Neuronal stem cell (in vitro differentiated cells): ENCODE measurements at regions not wholly inside any gene's neighbourhood (a gene's known extent, or its start where the extent isn't known, plus 50 kb on each side); places are given as distances from the start of the nearest gene placed in this dataset.

Experiments
- DNase-seq: peaks from one replicate; pipeline ENCODE4 v3.0.0-alpha.2; 2013; ENCODE audit warnings: low spot score
- H2AFZ ChIP-seq: one replicate; pipeline ENCODE4 v1.6.1; 2013; ENCODE audit warnings: mild to moderate bottlenecking, low read length, inconsistent platforms
- H2AK5ac ChIP-seq: 2 replicates; pipeline ENCODE4 v1.6.1; 2013; ENCODE audit warnings: low read depth, mild to moderate bottlenecking, inconsistent platforms, low read length, moderate library complexity, mixed read lengths
- H2BK120ac ChIP-seq: 2 replicates; pipeline ENCODE4 v1.6.1; 2013; ENCODE audit warnings: low read depth, mild to moderate bottlenecking, inconsistent platforms, low read length, moderate library complexity, mixed read lengths
- H2BK12ac ChIP-seq: one replicate; pipeline ENCODE4 v1.6.1; 2013; ENCODE audit warnings: low read length, inconsistent platforms
- H2BK15ac ChIP-seq: 2 replicates; pipeline ENCODE4 v1.6.1; 2013; ENCODE audit warnings: mild to moderate bottlenecking, low read length, inconsistent platforms, mixed read lengths
- H2BK5ac ChIP-seq: one replicate; pipeline ENCODE4 v1.6.1; 2013; ENCODE audit warnings: inconsistent platforms, mild to moderate bottlenecking, low read length, moderate library complexity
- H3K14ac ChIP-seq: one replicate; pipeline ENCODE4 v1.6.1; 2013; ENCODE audit warnings: low read length, inconsistent platforms
- H3K18ac ChIP-seq: 2 replicates; pipeline ENCODE4 v1.6.1; 2013; ENCODE audit warnings: low read length, inconsistent platforms
- H3K23ac ChIP-seq: 2 replicates; pipeline ENCODE4 v1.6.1; 2013; ENCODE audit warnings: low read depth, mild to moderate bottlenecking, mixed read lengths, low read length, inconsistent platforms; ENCODE audit not compliant: poor library complexity
- H3K27ac ChIP-seq: replicated peaks from 3 replicates; pipeline ENCODE4 v1.5.1; 2013; ENCODE audit warnings: low read length, inconsistent platforms
- H3K27me3 ChIP-seq, 3 experiments: 2 replicates each; pipeline ENCODE4 v1.6.1; 2013; ENCODE audit warnings: low read length in 3 of 3, mild to moderate bottlenecking in 2 of 3, inconsistent platforms in 1 of 3, low read depth in 1 of 3, mixed read lengths in 1 of 3, moderate library complexity in 1 of 3; ENCODE audit not compliant: control insufficient read depth in 3 of 3, insufficient read depth in 3 of 3
- H3K36me3 ChIP-seq, 2 donors: replicated peaks in 1 of 2; 2 replicates each; pipeline ENCODE4 v1.6.1; 2013; ENCODE audit warnings: low read length in 2 of 2; ENCODE audit not compliant: control insufficient read depth in 2 of 2, insufficient read depth in 2 of 2
- H3K4ac ChIP-seq: 2 replicates; pipeline ENCODE4 v1.6.1; 2013; ENCODE audit warnings: inconsistent platforms, mild to moderate bottlenecking, low read length, moderate library complexity
- H3K4me1 ChIP-seq, 2 donors: 1 replicate in 1 of 2; 2 replicates in 1 of 2; pipeline ENCODE4 v1.6.1; 2013; ENCODE audit warnings: low read length in 2 of 2, low read depth in 1 of 2; ENCODE audit not compliant: control insufficient read depth in 2 of 2, insufficient read depth in 1 of 2
- H3K4me2 ChIP-seq: one replicate; pipeline ENCODE4 v1.6.1; 2013; ENCODE audit warnings: mild to moderate bottlenecking, low read length, inconsistent platforms; ENCODE audit not compliant: insufficient read depth, poor library complexity, severe bottlenecking
- H3K4me3 ChIP-seq, 2 donors: 2 replicates each; pipeline ENCODE4 v1.5.1; 2013; ENCODE audit warnings: low read length in 2 of 2, mild to moderate bottlenecking in 2 of 2, inconsistent platforms in 1 of 2, moderate library complexity in 1 of 2
- H3K79me1 ChIP-seq: one replicate; pipeline ENCODE4 v1.6.1; 2013; ENCODE audit warnings: low read depth, mild to moderate bottlenecking, inconsistent platforms, low read length, moderate library complexity
- H3K9ac ChIP-seq: one replicate; pipeline ENCODE4 v1.6.1; 2013; ENCODE audit warnings: mild to moderate bottlenecking, low read depth, low read length, inconsistent platforms; ENCODE audit not compliant: poor library complexity
- H3K9me3 ChIP-seq, 2 donors: replicated peaks in 1 of 2; 2 replicates each; pipeline versions ENCODE3 to v1.6.1; 2013; ENCODE audit warnings: low read length in 2 of 2, mild to moderate bottlenecking in 2 of 2, inconsistent platforms in 1 of 2, low read depth in 1 of 2, mixed read lengths in 1 of 2, moderate library complexity in 1 of 2; ENCODE audit not compliant: control insufficient read depth in 2 of 2, insufficient read depth in 1 of 2
- H4K8ac ChIP-seq: one replicate; pipeline ENCODE4 v1.6.1; 2013; ENCODE audit warnings: low read depth, mild to moderate bottlenecking, inconsistent platforms, low read length, moderate library complexity
- H4K91ac ChIP-seq: one replicate; pipeline ENCODE4 v1.6.1; 2013; ENCODE audit warnings: low read length, low read depth, mild to moderate bottlenecking, inconsistent platforms; ENCODE audit not compliant: poor library complexity
- WGBS, 2 donors: extraction: QIAGEN DNeasy Blood & Tissue Kit; methylation state at CpG; one replicate each; pipeline ENCODE4 v1.1.7; 2013; ENCODE audit warnings: missing lambda C conversion rate in 2 of 2, mixed read lengths in 1 of 2; ENCODE audit not compliant: insufficient read length in 2 of 2, insufficient replicate concordance in 1 of 2; ENCODE audit errors: extremely low coverage in 2 of 2; 5-methylcytosine and 5-hydroxymethylcytosine counted together

- no peak overlapping the region for H4K8ac ChIP-seq
- no peak overlapping the region for H2BK5ac ChIP-seq
- H2BK120ac ChIP-seq: no peak overlapping the region
- no peak overlapping the region for H3K18ac ChIP-seq
- no peaks in the 10 kb centered on the region for H3K36me3 ChIP-seq
- H2BK12ac ChIP-seq: no peak overlapping the region
- H3K79me1 ChIP-seq: no peaks in the 10 kb centered on the region
- H3K14ac ChIP-seq: no peak overlapping the region
- H4K91ac ChIP-seq: no peak overlapping the region
- no peak overlapping the region for H3K4ac ChIP-seq
- no peaks in the 10 kb centered on the region for H3K4me1 ChIP-seq
- H3K23ac ChIP-seq: no peak overlapping the region
- H2AFZ ChIP-seq: no peak overlapping the region
- no peak overlapping the region for H3K9ac ChIP-seq
- no peak overlapping the region for H3K4me2 ChIP-seq
- no peak overlapping the region for H2AK5ac ChIP-seq
- no peaks in the 10 kb centered on the region for H3K9me3 ChIP-seq
- no CpG with 5 or more reads among the region's 2 CpGs for WGBS, 2 donors
- no peaks in the 10 kb centered on the region for H3K27me3 ChIP-seq
- H3K27ac ChIP-seq: no peak overlapping the region
- no peak overlapping the region for H2BK15ac ChIP-seq
- H3K4me3 ChIP-seq: no peak overlapping the region
- DNase-seq: no peak
Observed at GRCh38 chr1:118627435-118627834, 360.7 kb downstream of the TBX15 start.

GRCh38 chr1:118621839-118622238, 366.3 kb downstream of the TBX15 start:
- no peak for DNase-seq
- H3K27ac ChIP-seq: no peak overlapping the region
- H3K4me3 ChIP-seq: no peak overlapping the region
- H3K36me3 ChIP-seq: no peaks in the 10 kb centered on the region
- H2AK5ac ChIP-seq: no peak overlapping the region
- no peaks in the 10 kb centered on the region for H3K9me3 ChIP-seq
- H3K4ac ChIP-seq: no peak overlapping the region
- no CpG with 5 or more reads among the region's 1 CpG for WGBS, 2 donors
- H2AFZ ChIP-seq: no peak overlapping the region
- no peak overlapping the region for H2BK120ac ChIP-seq
- H4K91ac ChIP-seq: no peak overlapping the region
- no peaks in the 10 kb centered on the region for H3K79me1 ChIP-seq
- no peak overlapping the region for H3K23ac ChIP-seq
- no peaks in the 10 kb centered on the region for H3K27me3 ChIP-seq
- no peak overlapping the region for H2BK12ac ChIP-seq
- no peak overlapping the region for H3K9ac ChIP-seq
- H4K8ac ChIP-seq: no peak overlapping the region
- no peaks in the 10 kb centered on the region for H3K4me1 ChIP-seq
- no peak overlapping the region for H3K4me2 ChIP-seq
- H3K18ac ChIP-seq: no peak overlapping the region
- H2BK5ac ChIP-seq: no peak overlapping the region
- no peak overlapping the region for H3K14ac ChIP-seq
- no peak overlapping the region for H2BK15ac ChIP-seq

GRCh38 chr1:118618618-118619340, 369.4 kb downstream of the TBX15 start:
- Histone ChIP-seq H2BK15ac (no peak overlapping the region), H2BK120ac (no peak overlapping the region), H3K9me3 (no peaks in the 10 kb centered on the region), H3K27me3 (no peaks in the 10 kb centered on the region), H2BK12ac (no peak overlapping the region), H3K4me1 (no peaks in the 10 kb centered on the region), H3K36me3 (no peaks in the 10 kb centered on the region), H4K8ac (no peak overlapping the region), H3K79me1 (no peaks in the 10 kb centered on the region), H2AFZ (no peak overlapping the region), H2BK5ac (no peak overlapping the region), H3K4me2 (no peak overlapping the region), H3K4ac (no peak overlapping the region), H3K9ac (no peak overlapping the region), H3K14ac (no peak overlapping the region), H3K18ac (no peak overlapping the region), H4K91ac (no peak overlapping the region), H3K27ac (no peak overlapping the region), H2AK5ac (no peak overlapping the region), H3K4me3 (no peak overlapping the region), H3K23ac (no peak overlapping the region)
- no peak for DNase-seq
- WGBS, 2 donors: no CpG with 5 or more reads among the region's 3 CpGs

GRCh38 chr1:118617916-118618315, 370.2 kb downstream of the TBX15 start:
- Histone ChIP-seq H3K23ac (no peak overlapping the region), H3K9me3 (no peaks in the 10 kb centered on the region), H2BK5ac (no peak overlapping the region), H2BK15ac (no peak overlapping the region), H4K91ac (no peak overlapping the region), H2AFZ (no peak overlapping the region), H3K18ac (no peak overlapping the region), H2BK120ac (no peak overlapping the region), H3K9ac (no peak overlapping the region), H3K4me2 (no peak overlapping the region), H2BK12ac (no peak overlapping the region), H4K8ac (no peak overlapping the region), H3K4me3 (no peak overlapping the region), H2AK5ac (no peak overlapping the region), H3K27ac (no peak overlapping the region), H3K36me3 (no peaks in the 10 kb centered on the region), H3K79me1 (no peaks in the 10 kb centered on the region), H3K14ac (no peak overlapping the region), H3K27me3 (no peaks in the 10 kb centered on the region), H3K4me1 (no peaks in the 10 kb centered on the region), H3K4ac (no peak overlapping the region)
- no peak for DNase-seq
- WGBS, 2 donors: no CpG with 5 or more reads among the region's 1 CpG
